ENCODE measurements at regions not wholly inside any gene's neighbourhood (a gene's known extent, or its start where the extent isn't known, plus 50 kb on each side); places are given as distances from the start of the nearest gene placed in this dataset.

- DNase-seq = no peak
These were observed 566.8 kb upstream of the KIRREL3 start for GRCh38 chr11:127567237-127567932.

- DNase-seq = no peak
These were observed 564.2 kb upstream of the KIRREL3 start for GRCh38 chr11:127564810-127565209.

GRCh38 chr11:127559978-127560377 lies 559.4 kb upstream of the KIRREL3 start:
- DNase-seq = no peak

- no peak for DNase-seq
These were observed 551.9 kb upstream of the KIRREL3 start for GRCh38 chr11:127552446-127552845.

- DNase-seq = no peak
These were observed 530.6 kb upstream of the KIRREL3 start for GRCh38 chr11:127531167-127531566.

- no peak for DNase-seq
These were observed 527.7 kb upstream of the KIRREL3 start for GRCh38 chr11:127528297-127528696.

- DNase-seq = no peak
These were observed 524.0 kb upstream of the KIRREL3 start for GRCh38 chr11:127524618-127525017.

GRCh38 chr11:127521413-127521812 lies 520.8 kb upstream of the KIRREL3 start:
- DNase-seq = no peak

- DNase-seq = no peak
These were observed 507.3 kb upstream of the KIRREL3 start for GRCh38 chr11:127507851-127508250.

- no peak for DNase-seq
These were observed 506.1 kb upstream of the KIRREL3 start for GRCh38 chr11:127506647-127507046.

- no peak for DNase-seq
These were observed 505.6 kb upstream of the KIRREL3 start for GRCh38 chr11:127506126-127506525.

GRCh38 chr11:127496165-127496564 lies 495.6 kb upstream of the KIRREL3 start:
- no peak for DNase-seq

GRCh38 chr11:127493330-127494022 lies 492.9 kb upstream of the KIRREL3 start:
- DNase-seq = no peak

GRCh38 chr11:127492029-127492428 lies 491.5 kb upstream of the KIRREL3 start:
- DNase-seq = no peak

GRCh38 chr11:127491589-127491988 lies 491.0 kb upstream of the KIRREL3 start:
- DNase-seq = no peak

- no peak for DNase-seq
These were observed 490.3 kb upstream of the KIRREL3 start for GRCh38 chr11:127490896-127491295.

- no peak for DNase-seq
These were observed 485.0 kb upstream of the KIRREL3 start for GRCh38 chr11:127485541-127485940.

- no peak for DNase-seq
These were observed 480.8 kb upstream of the KIRREL3 start for GRCh38 chr11:127481391-127481790.

GRCh38 chr11:127478826-127479225 lies 478.3 kb upstream of the KIRREL3 start:
- DNase-seq = no peak

- no peak for DNase-seq
These were observed 474.2 kb upstream of the KIRREL3 start for GRCh38 chr11:127474766-127475165.

GRCh38 chr11:127472505-127472904 lies 471.9 kb upstream of the KIRREL3 start:
- no peak for DNase-seq

GRCh38 chr11:127471662-127472061 lies 471.1 kb upstream of the KIRREL3 start:
- no peak for DNase-seq

- no peak for DNase-seq
These were observed 469.8 kb upstream of the KIRREL3 start for GRCh38 chr11:127470306-127470884.

GRCh38 chr11:127464325-127464724 lies 463.8 kb upstream of the KIRREL3 start:
- no peak for DNase-seq

- no peak for DNase-seq
These were observed 461.4 kb upstream of the KIRREL3 start for GRCh38 chr11:127462065-127462344.
